ENCODE measurements at regions not wholly inside any gene's neighbourhood (a gene's known extent, or its start where the extent isn't known, plus 50 kb on each side); places are given as distances from the start of the nearest gene placed in this dataset.

DNA sequence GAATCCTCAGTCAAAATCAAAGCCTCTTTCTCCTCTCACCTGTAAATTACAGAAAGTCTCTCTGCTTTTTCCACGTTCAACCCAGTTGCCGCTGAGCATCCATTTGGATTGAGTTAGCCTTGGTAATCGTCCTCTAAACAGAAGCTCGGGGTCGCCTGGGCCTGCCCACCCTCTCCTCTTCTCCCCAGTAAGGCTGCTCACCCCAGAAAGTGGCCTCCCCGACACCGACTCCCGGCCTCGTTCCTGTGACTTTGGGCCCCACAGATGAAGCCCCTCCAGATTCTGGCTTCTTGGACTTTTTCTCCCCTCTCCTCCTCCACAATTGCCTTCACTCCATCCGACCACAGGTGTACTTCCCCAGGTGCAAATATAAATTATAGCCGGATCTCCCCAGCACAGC, 1500.0 kb downstream of the BRD1 start:
- in situ Hi-C loops (cut with MboI; ENCODE audit: low sequenced_read_pairs), result no loop called here

- in situ Hi-C loops (cut with MboI; ENCODE audit: low sequenced_read_pairs), result no loop called here
These were observed 1503.9 kb downstream of the BRD1 start for GRCh38 chr22:48323746-48324145.

DNA sequence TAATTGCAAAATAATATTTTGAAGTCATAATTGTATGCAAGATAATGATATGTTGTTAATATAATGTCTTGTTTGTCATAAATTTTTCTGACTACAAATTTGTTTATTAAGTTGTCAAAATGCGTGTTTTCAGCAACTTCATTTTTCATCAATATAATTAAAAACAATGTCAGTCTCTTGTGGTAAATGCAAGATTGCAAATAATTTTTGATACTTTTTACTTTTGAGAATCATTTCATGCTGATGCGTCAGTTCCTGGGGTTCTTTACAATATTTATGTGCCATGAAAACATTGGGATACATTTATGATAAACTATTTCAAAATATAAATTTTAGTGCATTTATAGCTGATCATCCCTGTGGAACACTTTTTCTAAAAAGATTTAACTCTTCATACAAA, 1504.8 kb downstream of the BRD1 start:
- in situ Hi-C loops (cut with MboI; ENCODE audit: low sequenced_read_pairs), result no loop called here

- in situ Hi-C loops (cut with MboI; ENCODE audit: low sequenced_read_pairs), result no loop called here
These were observed 1505.6 kb downstream of the BRD1 start for GRCh38 chr22:48321986-48322545.

GRCh38 chr22:48320683-48321451, 1506.8 kb downstream of the BRD1 start:
- in situ Hi-C loops (cut with MboI; ENCODE audit: low sequenced_read_pairs), result no loop called here

GRCh38 chr22:48320048-48320682, 1507.5 kb downstream of the BRD1 start:
- in situ Hi-C loops (cut with MboI; ENCODE audit: low sequenced_read_pairs), result no loop called here

DNA sequence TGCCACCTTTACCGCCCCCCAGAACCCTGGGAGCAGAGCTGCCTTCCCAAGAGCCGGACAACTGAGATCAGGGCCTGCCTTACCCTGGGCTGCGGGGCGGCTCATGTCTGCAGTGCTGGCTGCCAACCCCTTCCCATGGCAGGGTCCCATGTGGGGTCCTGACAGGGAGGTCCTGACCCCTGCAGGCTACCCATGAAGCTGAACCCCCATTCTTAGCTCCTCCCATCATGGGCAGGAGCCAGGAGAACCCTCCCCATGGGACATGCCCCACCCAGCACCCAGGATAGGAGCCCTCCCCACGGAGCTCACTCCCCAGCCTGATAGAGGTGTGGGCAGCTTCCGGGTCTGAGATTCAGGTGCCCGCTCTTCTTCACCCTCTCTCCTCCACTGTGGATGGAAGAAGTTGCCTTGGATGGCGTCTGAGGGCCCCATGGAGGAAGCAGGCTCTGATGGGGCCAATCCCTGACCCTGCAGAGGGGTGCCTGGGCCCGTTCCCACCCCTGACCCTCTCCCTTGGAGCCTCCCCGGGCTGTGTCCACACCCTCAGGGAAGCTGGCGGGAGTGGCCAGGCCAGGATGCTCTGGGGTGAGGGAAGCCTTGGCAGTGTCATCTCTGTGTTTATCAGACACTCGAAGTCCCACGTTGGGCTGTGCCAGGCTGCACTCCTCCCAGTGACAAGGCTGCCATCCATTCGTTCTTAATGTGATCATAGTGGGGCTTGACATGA, 1508.2 kb downstream of the BRD1 start:
- in situ Hi-C loops (cut with MboI; ENCODE audit: low sequenced_read_pairs), result no loop called here

DNA sequence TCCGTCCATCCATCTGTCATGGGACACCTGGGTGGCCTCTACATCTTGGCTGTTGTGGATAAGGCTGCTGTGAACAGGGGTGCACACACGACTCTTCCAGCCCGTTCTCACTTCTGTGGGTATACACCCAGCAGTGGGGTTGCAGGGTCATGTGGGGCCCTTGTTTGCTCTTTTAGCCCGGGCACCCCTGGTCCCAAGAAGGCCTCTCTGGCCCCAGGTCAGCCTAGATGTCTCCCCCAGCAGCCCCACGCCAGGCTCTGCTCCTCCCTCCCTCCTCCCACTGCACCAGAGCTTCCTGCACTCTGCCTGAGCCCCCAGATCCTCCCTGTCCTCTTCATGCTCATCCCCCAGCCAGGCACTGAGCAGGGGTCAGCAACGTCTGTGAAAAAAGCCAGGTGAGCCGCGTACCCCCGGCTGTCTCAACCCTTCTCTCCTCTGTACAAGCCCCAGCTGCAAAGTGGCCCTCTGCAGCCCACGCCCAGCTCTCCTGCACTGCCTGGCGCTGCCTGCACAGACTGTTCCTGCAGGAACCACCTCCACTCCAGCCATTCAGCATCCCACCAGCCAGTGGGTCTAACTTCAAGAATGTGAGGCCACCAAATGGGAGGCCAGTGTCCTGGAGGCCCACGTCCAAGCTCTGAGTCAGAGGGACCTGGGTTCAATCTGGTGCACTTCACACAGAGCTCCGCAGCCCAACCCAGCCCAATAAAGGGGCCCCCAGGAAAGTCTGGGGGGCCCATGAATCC, 1508.9 kb downstream of the BRD1 start:
- in situ Hi-C loops (cut with MboI; ENCODE audit: low sequenced_read_pairs), result no loop called here

GRCh38 chr22:48318173-48318572, 1509.5 kb downstream of the BRD1 start:
- in situ Hi-C loops (cut with MboI; ENCODE audit: low sequenced_read_pairs), result no loop called here

DNA sequence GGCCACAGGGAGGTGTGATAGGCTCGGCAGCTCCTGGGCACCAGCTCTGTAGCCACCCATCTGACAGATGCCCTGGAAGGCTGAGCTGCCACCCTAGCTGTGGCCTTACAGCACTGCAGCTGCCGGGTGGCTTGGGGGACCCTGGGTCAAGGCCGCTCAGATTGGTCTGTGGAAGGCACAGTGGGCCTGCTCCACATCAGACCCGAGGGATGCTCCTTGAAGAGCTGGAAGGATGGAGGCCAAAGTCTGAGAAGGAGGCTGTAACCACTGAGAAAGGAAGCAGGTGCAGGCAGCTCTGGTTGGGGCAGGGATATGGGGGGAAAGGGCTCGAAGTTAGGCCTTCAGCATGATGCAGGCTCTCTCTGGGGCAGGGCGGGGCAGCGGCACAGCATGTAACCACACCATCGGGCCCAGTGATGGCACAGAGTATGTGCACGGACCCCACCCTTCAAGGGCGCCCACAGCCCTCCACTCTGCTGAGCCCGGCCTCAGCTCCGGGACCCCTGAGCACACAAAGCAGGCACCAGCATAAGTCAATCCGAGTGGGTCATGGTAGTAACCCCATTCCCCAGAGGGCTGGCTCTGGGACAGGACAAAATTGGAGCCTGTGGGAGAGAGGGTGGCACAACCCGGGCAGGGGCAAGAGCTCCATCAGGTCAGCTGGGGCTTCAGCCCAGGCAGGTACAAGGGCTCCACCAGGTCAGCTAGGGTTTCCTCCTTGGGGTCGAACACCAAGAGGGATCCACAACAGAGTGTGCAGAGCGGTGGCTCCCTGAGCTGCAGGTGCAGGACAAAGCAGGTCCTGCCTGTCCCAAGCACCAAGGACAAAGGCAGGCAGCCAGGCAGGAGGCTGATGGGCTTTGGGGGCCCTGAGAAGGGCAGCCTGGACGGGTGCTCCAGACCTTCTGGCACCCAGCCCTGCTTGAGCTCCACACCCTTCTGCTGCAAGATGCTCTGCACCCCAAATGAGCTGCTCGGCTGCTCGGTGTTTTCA, 1511.1 kb downstream of the BRD1 start:
- in situ Hi-C loops (cut with MboI; ENCODE audit: low sequenced_read_pairs), result no loop called here

DNA sequence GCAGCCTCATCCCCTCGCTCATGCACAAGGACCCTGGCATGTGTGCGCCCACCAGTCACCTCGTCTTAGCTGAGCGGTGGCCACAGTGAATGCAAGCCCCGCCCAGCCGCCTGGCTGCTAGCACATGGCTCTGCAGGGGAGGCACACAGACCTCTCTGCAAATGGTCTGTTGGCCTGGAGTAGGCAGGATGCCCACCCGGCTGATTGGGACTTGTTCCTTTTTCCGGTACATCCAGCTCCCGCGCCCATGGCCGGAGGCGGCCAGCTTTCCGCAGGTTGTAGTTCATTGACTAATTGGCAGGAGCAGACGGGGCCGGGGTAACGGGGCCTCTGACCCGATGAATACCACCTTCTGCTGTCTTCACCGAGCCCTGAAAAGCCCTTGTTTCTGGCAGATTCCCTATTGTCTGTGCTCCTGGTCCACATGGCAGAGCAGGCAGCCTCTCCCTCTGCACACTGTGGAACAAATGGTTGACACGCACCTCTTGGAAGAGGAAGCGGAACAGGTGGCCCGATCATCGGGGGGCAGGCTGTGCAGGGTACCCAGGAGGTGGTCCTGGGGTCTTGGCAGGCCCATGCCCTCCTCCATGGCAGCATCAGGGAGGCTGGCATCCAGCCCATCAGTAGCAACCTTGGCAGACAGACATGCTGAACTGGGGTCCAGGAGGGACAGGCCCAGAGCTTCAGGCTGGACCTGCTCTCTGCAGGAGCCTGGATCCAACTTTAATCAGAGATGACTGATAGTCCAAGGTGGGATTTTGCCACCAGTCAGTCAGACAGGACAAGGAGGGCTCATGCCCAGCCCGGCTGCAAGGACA, 1512.0 kb downstream of the BRD1 start:
- in situ Hi-C loops (cut with MboI; ENCODE audit: low sequenced_read_pairs), result no loop called here

DNA sequence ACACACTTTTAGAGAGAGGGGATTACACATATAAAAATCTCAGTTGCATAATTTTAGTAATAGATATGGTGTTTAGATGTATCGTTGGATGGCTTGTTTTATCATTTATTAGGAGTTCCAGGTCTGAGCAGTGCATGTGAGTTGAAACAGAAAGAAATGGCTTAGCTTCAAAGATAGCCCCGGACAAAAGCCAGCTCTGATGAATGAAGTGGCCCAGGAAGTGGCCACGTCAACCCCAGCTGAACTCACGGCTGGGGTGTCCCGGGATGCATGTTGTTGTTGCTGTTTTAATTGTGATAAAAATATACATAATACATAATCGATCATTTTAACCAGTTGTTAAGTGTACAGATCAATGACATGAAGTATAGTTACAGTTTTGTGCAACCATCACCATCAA, 1513.6 kb downstream of the BRD1 start:
- in situ Hi-C loops (cut with MboI; ENCODE audit: low sequenced_read_pairs), result no loop called here

GRCh38 chr22:48313175-48313830, 1514.4 kb downstream of the BRD1 start:
- in situ Hi-C loops (cut with MboI; ENCODE audit: low sequenced_read_pairs), result no loop called here

DNA sequence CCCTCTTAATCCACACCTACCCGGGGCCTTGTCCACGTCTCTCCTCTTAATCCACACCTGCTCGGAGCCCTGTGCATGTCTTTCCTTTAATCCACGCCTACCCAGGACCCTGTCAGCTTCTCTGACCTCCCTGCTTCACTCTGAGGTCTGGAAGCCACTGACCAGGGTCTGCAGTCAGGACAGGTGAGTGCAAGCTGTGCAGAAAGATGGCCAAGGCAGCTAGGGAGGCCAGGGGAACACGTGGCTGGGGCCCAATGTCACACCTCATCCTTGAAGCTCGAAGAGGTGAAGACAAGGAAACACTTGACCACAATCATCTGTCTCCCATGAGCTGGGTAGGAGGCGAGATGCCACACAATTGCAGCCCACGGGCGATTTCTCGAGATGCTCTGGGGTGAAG, 1516.9 kb downstream of the BRD1 start:
- in situ Hi-C loops (cut with MboI; ENCODE audit: low sequenced_read_pairs), result no loop called here

DNA sequence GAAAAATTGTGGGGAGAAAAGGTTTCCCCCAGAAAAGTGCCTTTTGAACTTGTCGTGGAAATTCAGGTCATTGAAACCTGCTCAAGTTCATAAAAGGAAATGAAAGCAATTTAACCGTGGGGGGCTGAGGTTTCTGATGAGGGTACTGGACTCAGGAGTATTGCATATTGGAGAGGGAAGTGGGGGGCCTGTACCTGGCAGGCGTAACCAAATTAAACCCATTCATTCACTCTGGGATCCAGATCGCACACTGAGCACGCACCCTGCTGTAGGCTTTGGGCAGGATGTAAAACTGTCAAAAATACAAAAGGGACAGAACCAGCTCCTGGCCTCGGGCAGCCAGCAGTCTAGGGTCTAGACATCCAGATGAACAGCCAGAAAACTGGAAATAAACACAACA, 1517.4 kb downstream of the BRD1 start:
- in situ Hi-C loops (cut with MboI; ENCODE audit: low sequenced_read_pairs), result no loop called here

DNA sequence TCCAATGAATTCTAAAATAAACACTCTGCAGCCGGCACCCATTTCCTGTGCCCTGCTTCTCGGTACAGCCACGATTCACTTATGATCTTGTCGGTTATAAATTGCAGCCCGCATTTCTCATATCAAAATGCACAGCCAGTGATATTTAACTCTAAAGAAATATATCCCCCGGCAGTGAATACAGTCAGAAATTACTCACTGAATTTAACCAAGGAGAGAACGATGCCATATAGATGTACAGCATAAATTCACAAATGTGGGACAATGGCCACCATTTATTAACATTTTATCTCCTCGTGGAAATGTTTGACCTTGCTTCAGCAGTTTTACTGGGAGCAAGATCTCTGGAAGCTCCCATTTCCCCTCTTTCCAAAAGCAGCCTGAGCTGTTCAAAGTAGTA, 1517.8 kb downstream of the BRD1 start:
- in situ Hi-C loops (cut with MboI; ENCODE audit: low sequenced_read_pairs), result no loop called here

GRCh38 chr22:48309115-48309705, 1518.5 kb downstream of the BRD1 start:
- in situ Hi-C loops (cut with MboI; ENCODE audit: low sequenced_read_pairs), result no loop called here

DNA sequence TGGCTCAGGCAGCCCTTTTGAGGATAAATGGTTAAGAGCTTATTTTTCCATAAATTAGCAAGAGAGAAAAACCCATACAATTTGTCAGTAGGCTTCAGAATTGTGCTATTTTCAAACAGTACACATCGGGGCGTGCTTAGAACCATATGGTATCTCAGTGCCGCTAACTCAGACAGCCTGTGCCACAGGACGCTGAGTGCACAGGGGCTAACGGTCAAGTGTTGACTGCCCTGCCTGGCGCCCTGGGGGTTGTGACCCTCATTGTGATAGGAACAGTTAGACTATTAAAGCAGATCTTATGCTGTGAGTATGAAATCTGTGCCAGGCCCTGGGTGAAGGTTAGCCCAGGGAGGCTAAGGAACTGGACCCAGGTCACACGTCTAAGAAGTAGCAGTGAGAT, 1519.7 kb downstream of the BRD1 start:
- in situ Hi-C loops (cut with MboI; ENCODE audit: low sequenced_read_pairs), result no loop called here
